ENCODE measurements at regions not wholly inside any gene's neighbourhood (a gene's known extent, or its start where the extent isn't known, plus 50 kb on each side); places are given as distances from the start of the nearest gene placed in this dataset.

- Histone ChIP-seq H3K4me1 (ENCODE audit: control insufficient read depth, insufficient read depth, low read length) (peaks cover 19% of the 10 kb centered on the region), H3K36me3 (ENCODE audit: control insufficient read depth, insufficient read depth, low read length) (no peaks in the 10 kb centered on the region), H3K4me3 (ENCODE audit: low read length) (no peak overlapping the region), H3K27ac (ENCODE audit: low read length) (no peak overlapping the region), H3K27me3 (ENCODE audit: control insufficient read depth, insufficient read depth, low read length) (no peaks in the 10 kb centered on the region), H3K9me3 (ENCODE audit: control insufficient read depth, low read depth, low read length) (no peaks in the 10 kb centered on the region)
- WGBS (ENCODE audit: insufficient coverage, low lambda C conversion rate), result no CpG with 5 or more reads among the region's 1 CpG
- no peak for DNase-seq
These were observed 202.3 kb upstream of the LPP start for GRCh38 chr3:187951452-187952190.

DNA sequence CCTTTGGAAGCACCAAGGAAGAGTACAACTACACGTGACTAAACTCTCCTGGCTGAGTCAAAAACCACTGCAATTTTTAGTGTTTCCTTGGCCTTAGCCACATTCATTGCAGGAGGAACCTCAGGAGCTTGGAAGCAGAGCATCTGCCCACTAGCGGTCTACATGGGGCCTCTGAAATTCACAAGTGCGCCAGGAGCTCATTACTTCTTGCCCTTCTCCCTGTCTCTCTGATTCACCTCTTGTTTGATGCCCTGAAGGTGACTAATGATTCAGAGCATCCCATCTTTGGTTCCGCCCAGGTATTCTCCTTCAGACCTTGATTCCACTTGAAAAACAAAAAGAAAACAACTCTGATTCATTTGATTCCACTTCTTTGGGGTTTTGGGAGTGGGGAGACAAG is 201.1 kb upstream of the LPP start:
- no peaks in the 10 kb centered on the region for H3K36me3 ChIP-seq (ENCODE audit: control insufficient read depth, insufficient read depth, low read length)

DNA sequence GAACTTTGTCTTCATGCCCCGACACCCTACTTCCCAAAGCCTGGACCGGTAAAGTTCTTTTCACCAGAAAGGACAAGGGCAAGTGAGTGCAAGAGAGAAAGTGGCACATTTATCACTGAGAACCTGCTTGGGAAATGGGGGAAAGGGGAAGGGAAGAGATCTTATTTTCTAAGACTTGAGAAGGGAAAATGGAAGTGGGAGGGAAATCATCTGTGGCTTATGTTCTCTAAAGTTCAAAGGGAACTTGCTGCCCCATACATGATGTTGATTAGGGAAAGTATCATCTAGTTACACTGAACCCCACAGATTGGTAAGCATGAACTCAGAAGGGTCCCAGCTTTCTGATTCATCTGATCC is 199.5 kb upstream of the LPP start:
- Histone ChIP-seq H3K9me3 (ENCODE audit: control insufficient read depth, low read depth, low read length) (no peaks in the 10 kb centered on the region), H3K27ac (ENCODE audit: low read length) (no peak overlapping the region), H3K36me3 (ENCODE audit: control insufficient read depth, insufficient read depth, low read length) (no peaks in the 10 kb centered on the region), H3K27me3 (ENCODE audit: control insufficient read depth, insufficient read depth, low read length) (no peaks in the 10 kb centered on the region), H3K4me1 (ENCODE audit: control insufficient read depth, insufficient read depth, low read length) (peaks cover 19% of the 10 kb centered on the region), H3K4me3 (ENCODE audit: low read length) (no peak overlapping the region)
- no CpG with 5 or more reads among the region's 2 CpGs for WGBS (ENCODE audit: insufficient coverage, low lambda C conversion rate)
- no peak for DNase-seq

More for the DNA sequence above, 201.1 kb upstream of the LPP start:
- Histone ChIP-seq H3K4me1 (ENCODE audit: control insufficient read depth, insufficient read depth, low read length) (peaks cover 19% of the 10 kb centered on the region), H3K27ac (ENCODE audit: low read length) (no peak overlapping the region), H3K4me3 (ENCODE audit: low read length) (no peak overlapping the region), H3K27me3 (ENCODE audit: control insufficient read depth, insufficient read depth, low read length) (no peaks in the 10 kb centered on the region), H3K9me3 (ENCODE audit: control insufficient read depth, low read depth, low read length) (no peaks in the 10 kb centered on the region)
- no peak for DNase-seq
- WGBS (ENCODE audit: insufficient coverage, low lambda C conversion rate), result 100% methylated on average over 2 of the region's 4 CpGs

DNA sequence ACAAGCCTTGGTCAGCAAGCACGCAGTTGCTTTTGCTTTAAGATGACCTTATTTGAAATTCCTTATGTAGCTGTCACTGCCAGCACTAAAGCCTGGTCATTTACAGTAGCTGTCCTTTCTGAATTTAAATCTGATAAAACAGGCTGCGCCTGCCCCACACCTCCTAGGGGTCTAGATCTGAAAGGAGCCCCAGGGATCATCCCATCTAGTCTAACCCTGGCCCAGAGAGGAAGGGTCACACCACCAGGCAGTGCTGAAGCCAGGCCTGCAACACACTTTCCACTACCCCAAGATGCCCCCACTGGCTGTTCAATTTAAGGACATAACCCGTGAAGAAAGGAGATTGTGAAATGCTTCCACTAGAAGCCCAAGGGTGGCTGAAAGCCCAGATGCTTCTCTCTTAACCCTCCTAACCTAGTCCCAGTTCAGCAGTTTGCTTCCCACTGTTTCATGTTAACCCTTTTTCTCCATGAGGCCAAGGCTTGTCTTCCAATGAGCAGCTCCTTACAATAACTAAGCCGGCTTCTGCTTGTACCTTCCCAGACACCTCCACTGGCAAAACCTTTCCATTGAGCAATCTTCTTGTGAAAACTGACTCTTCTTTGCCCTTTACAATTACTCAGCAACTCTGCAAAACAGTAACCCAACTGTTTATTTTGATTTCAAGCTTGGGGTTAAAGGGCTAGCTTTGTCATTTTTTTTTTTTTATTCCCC is 198.9 kb upstream of the LPP start:
- H3K27ac ChIP-seq (ENCODE audit: low read length), result peak overlapping the region; percentile 55
- no peaks in the 10 kb centered on the region for H3K36me3 ChIP-seq (ENCODE audit: control insufficient read depth, insufficient read depth, low read length)
- H3K27me3 ChIP-seq (ENCODE audit: control insufficient read depth, insufficient read depth, low read length), result no peaks in the 10 kb centered on the region
- 50% methylated on average over 1 of the region's 4 CpGs for WGBS (ENCODE audit: insufficient coverage, low lambda C conversion rate)
- no peak overlapping the region for H3K4me3 ChIP-seq (ENCODE audit: low read length)
- H3K4me1 ChIP-seq (ENCODE audit: control insufficient read depth, insufficient read depth, low read length), result peaks cover 19% of the 10 kb centered on the region
- H3K9me3 ChIP-seq (ENCODE audit: control insufficient read depth, low read depth, low read length), result no peaks in the 10 kb centered on the region
- peak; percentile 68 to 87 for DNase-seq

GRCh38 chr3:187955587-187955952 is 198.4 kb upstream of the LPP start:
- no peak for DNase-seq
- no peaks in the 10 kb centered on the region for H3K36me3 ChIP-seq (ENCODE audit: control insufficient read depth, insufficient read depth, low read length)
- H3K4me1 ChIP-seq (ENCODE audit: control insufficient read depth, insufficient read depth, low read length), result peaks cover 19% of the 10 kb centered on the region
- peak overlapping the region; percentile 26 for H3K27ac ChIP-seq (ENCODE audit: low read length)
- H3K27me3 ChIP-seq (ENCODE audit: control insufficient read depth, insufficient read depth, low read length), result no peaks in the 10 kb centered on the region
- H3K4me3 ChIP-seq (ENCODE audit: low read length), result no peak overlapping the region
- H3K9me3 ChIP-seq (ENCODE audit: control insufficient read depth, low read depth, low read length), result no peaks in the 10 kb centered on the region

DNA sequence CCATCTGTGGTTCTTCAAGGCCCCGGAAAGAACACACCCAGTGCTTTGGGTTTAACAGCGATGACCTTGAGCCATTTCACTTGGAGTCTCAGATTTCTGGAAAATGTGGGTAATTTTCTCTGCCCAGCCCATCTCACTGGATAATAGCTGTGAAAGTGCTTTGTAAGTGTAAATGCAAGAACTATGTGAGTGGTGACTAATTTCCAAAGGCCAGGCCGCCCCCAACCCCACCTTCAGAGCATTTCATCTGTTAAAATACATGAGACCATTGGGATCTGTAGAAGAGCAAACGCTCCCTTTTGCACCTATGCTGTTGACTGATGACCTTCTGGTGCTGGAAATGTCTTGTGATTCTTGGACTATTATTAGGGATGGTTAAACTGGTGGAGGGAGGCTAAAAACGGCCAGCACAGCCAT is 196.8 kb upstream of the LPP start:
- H3K9me3 ChIP-seq (ENCODE audit: control insufficient read depth, low read depth, low read length), result no peaks in the 10 kb centered on the region
- DNase-seq, result no peak
- no peak overlapping the region for H3K4me3 ChIP-seq (ENCODE audit: low read length)
- peaks cover 19% of the 10 kb centered on the region for H3K4me1 ChIP-seq (ENCODE audit: control insufficient read depth, insufficient read depth, low read length)
- WGBS (ENCODE audit: insufficient coverage, low lambda C conversion rate), result 100% methylated on average over 1 of the region's 5 CpGs
- H3K27me3 ChIP-seq (ENCODE audit: control insufficient read depth, insufficient read depth, low read length), result no peaks in the 10 kb centered on the region
- H3K36me3 ChIP-seq (ENCODE audit: control insufficient read depth, insufficient read depth, low read length), result no peaks in the 10 kb centered on the region
- H3K27ac ChIP-seq (ENCODE audit: low read length), result no peak overlapping the region

DNA sequence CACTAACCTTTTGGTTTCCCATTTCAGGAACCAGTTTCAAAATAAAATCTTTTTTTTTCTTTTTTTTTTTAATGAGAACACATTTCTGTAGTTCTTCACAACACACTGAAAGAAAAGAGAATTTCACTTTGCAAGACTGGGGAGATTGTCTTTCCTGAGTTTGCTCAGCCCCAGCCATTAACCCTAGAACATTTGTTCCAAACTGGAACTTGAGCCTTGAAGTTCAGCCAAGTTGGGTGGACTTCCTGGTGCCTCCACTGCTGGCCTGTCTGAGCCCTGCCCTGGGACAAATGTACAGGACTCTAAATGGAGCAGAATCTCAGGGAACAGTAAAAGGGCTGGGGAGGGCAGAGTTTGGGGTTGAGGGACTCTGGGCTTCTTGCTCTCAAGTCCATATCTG is 196.4 kb upstream of the LPP start:
- Histone ChIP-seq H3K4me3 (ENCODE audit: low read length) (no peak overlapping the region), H3K9me3 (ENCODE audit: control insufficient read depth, low read depth, low read length) (no peaks in the 10 kb centered on the region), H3K27me3 (ENCODE audit: control insufficient read depth, insufficient read depth, low read length) (no peaks in the 10 kb centered on the region), H3K36me3 (ENCODE audit: control insufficient read depth, insufficient read depth, low read length) (no peaks in the 10 kb centered on the region), H3K4me1 (ENCODE audit: control insufficient read depth, insufficient read depth, low read length) (peaks cover 19% of the 10 kb centered on the region), H3K27ac (ENCODE audit: low read length) (no peak overlapping the region)
- no peak for DNase-seq

DNA sequence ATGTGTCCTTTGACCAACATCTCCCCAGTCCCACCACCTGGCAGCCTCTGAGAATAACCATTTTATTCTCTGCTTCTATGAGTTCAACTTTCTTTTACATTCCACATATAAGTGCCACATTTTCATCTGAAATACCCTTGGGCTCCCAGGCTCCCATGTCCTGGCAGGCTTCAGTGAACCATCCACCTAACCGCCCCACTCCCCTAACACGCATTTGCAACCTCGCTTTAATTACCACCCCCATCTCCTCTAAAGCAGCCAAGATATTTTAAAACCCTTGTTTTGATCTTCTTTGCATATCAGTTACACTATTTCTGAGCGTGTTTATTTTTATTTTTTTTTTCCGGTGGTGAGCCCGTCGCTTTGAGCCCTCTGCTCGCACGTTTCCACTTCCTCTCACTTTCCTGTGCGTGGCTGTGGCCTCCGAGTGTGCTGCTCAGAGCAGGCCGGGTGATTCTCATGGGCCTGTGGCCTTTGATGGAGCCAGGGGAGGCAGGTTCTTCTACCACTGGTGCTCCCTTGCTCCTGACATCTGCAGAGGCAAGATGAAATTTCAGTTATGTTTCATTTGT is 195.4 kb upstream of the LPP start:
- Histone ChIP-seq H3K9me3 (ENCODE audit: control insufficient read depth, low read depth, low read length) (no peaks in the 10 kb centered on the region), H3K4me1 (ENCODE audit: control insufficient read depth, insufficient read depth, low read length) (peaks cover 19% of the 10 kb centered on the region), H3K36me3 (ENCODE audit: control insufficient read depth, insufficient read depth, low read length) (no peaks in the 10 kb centered on the region), H3K4me3 (ENCODE audit: low read length) (no peak overlapping the region), H3K27me3 (ENCODE audit: control insufficient read depth, insufficient read depth, low read length) (no peaks in the 10 kb centered on the region), H3K27ac (ENCODE audit: low read length) (no peak overlapping the region)
- 89% methylated on average over 4 of the region's 12 CpGs for WGBS (ENCODE audit: insufficient coverage, low lambda C conversion rate)
- no peak for DNase-seq

DNA sequence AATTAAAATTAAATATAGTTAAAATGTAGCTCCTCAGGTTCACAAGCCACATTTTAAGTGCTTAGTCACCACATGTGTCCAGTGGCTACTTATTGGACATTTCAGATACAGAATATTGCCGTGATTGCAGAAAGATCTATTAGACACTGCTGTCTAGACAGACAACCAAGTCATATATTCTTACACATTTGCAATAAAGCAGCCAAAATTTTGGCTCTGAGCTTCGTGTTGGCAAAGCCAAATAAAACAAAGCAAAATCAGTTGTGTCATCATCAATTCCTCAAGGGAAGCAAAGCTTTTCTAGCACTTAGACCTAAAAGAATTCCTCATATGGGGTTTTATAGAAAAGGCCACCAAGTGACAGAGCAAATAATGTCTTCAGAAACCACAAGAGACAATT is 193.1 kb upstream of the LPP start:
- Histone ChIP-seq H3K27me3 (ENCODE audit: control insufficient read depth, insufficient read depth, low read length) (no peaks in the 10 kb centered on the region), H3K4me1 (ENCODE audit: control insufficient read depth, insufficient read depth, low read length) (peaks cover 5% of the 10 kb centered on the region), H3K4me3 (ENCODE audit: low read length) (no peak overlapping the region), H3K27ac (ENCODE audit: low read length) (no peak overlapping the region), H3K36me3 (ENCODE audit: control insufficient read depth, insufficient read depth, low read length) (no peaks in the 10 kb centered on the region), H3K9me3 (ENCODE audit: control insufficient read depth, low read depth, low read length) (no peaks in the 10 kb centered on the region)
- no CpG with 5 or more reads among the region's 2 CpGs for WGBS (ENCODE audit: insufficient coverage, low lambda C conversion rate)
- DNase-seq, result no peak

- no peak for DNase-seq
- Histone ChIP-seq H3K27ac (ENCODE audit: low read length) (no peak overlapping the region), H3K36me3 (ENCODE audit: control insufficient read depth, insufficient read depth, low read length) (no peaks in the 10 kb centered on the region), H3K27me3 (ENCODE audit: control insufficient read depth, insufficient read depth, low read length) (no peaks in the 10 kb centered on the region), H3K4me3 (ENCODE audit: low read length) (no peak overlapping the region), H3K4me1 (ENCODE audit: control insufficient read depth, insufficient read depth, low read length) (peaks cover 3% of the 10 kb centered on the region), H3K9me3 (ENCODE audit: control insufficient read depth, low read depth, low read length) (no peaks in the 10 kb centered on the region)
- 90% methylated on average over 2 of the region's 2 CpGs for WGBS (ENCODE audit: insufficient coverage, low lambda C conversion rate)
These were observed 192.6 kb upstream of the LPP start for GRCh38 chr3:187961366-187961765.

Measured in large intestine (tissue), 3 donors.